Glutamatergic neuron (in vitro differentiated cells): ENCODE measurements at regions not wholly inside any gene's neighbourhood (a gene's known extent, or its start where the extent isn't known, plus 50 kb on each side); places are given as distances from the start of the nearest gene placed in this dataset.

ENCODE experiments used
- DNase-seq: peaks from one replicate; pipeline ENCODE4 v3.0.0; 2022
- H3K27ac Mint-ChIP-seq: one replicate; pipeline ENCODE4 v1.8.0; 2020; ENCODE audit warnings: mild to moderate bottlenecking, mixed read lengths, inconsistent platforms; ENCODE audit not compliant: unreplicated experiment
- H3K27me3 Mint-ChIP-seq: one replicate; pipeline ENCODE4 v1.8.0; 2020; ENCODE audit warnings: mild to moderate bottlenecking, moderate library complexity, mixed read lengths, inconsistent platforms; ENCODE audit not compliant: unreplicated experiment
- H3K36me3 Mint-ChIP-seq: one replicate; pipeline ENCODE4 v1.8.0; 2020; ENCODE audit warnings: mild to moderate bottlenecking, mixed read lengths, inconsistent platforms; ENCODE audit not compliant: unreplicated experiment
- H3K4me1 Mint-ChIP-seq: one replicate; pipeline ENCODE4 v1.8.0; 2020; ENCODE audit warnings: mild to moderate bottlenecking, low read depth, mixed read lengths, inconsistent platforms; ENCODE audit not compliant: unreplicated experiment
- H3K4me3 Mint-ChIP-seq: one replicate; pipeline ENCODE4 v1.8.0; 2020; ENCODE audit warnings: mild to moderate bottlenecking, mixed read lengths, inconsistent platforms; ENCODE audit not compliant: unreplicated experiment
- H3K9me3 Mint-ChIP-seq: one replicate; pipeline ENCODE4 v1.8.0; 2020; ENCODE audit warnings: mild to moderate bottlenecking, moderate library complexity, mixed read lengths, inconsistent platforms; ENCODE audit not compliant: unreplicated experiment
- CTCF ChIP-seq: fragments of 200-600 bp; sonication (generic); IDR thresholded peaks from one replicate; pipeline ENCODE4 v1.5.0; 2021; ENCODE audit not compliant: partially characterized antibody, unreplicated experiment

GRCh38 chr1:98222706-98223105 is 301.9 kb upstream of the DPYD start:
- Mint-ChIP-seq H3K9me3 (no peaks in the 10 kb centered on the region), H3K36me3 (no peaks in the 10 kb centered on the region), H3K27ac (no peak overlapping the region), H3K4me1 (peaks cover 2% of the 10 kb centered on the region), H3K4me3 (no peak overlapping the region), H3K27me3 (peaks cover 2% of the 10 kb centered on the region)
- DNase-seq: no peak
- no peak for TF ChIP-seq CTCF

GRCh38 chr1:98221923-98222322 is 301.1 kb upstream of the DPYD start:
- H3K4me3 Mint-ChIP-seq: no peak overlapping the region
- H3K27ac Mint-ChIP-seq: no peak overlapping the region
- peaks cover 2% of the 10 kb centered on the region for H3K27me3 Mint-ChIP-seq
- peaks cover 2% of the 10 kb centered on the region for H3K4me1 Mint-ChIP-seq
- no peaks in the 10 kb centered on the region for H3K9me3 Mint-ChIP-seq
- H3K36me3 Mint-ChIP-seq: no peaks in the 10 kb centered on the region
- TF ChIP-seq CTCF: no peak
- no peak for DNase-seq

GRCh38 chr1:98217601-98218000 is 296.8 kb upstream of the DPYD start:
- peaks cover 2% of the 10 kb centered on the region for H3K9me3 Mint-ChIP-seq
- no peak for TF ChIP-seq CTCF
- no peaks in the 10 kb centered on the region for H3K27me3 Mint-ChIP-seq
- H3K4me3 Mint-ChIP-seq: no peak overlapping the region
- no peaks in the 10 kb centered on the region for H3K36me3 Mint-ChIP-seq
- H3K27ac Mint-ChIP-seq: no peak overlapping the region
- DNase-seq: no peak
- H3K4me1 Mint-ChIP-seq: peaks cover 2% of the 10 kb centered on the region

GRCh38 chr1:98216304-98216703 is 295.5 kb upstream of the DPYD start:
- no peak for DNase-seq
- no peak overlapping the region for H3K27ac Mint-ChIP-seq
- no peaks in the 10 kb centered on the region for H3K36me3 Mint-ChIP-seq
- peaks cover 4% of the 10 kb centered on the region for H3K9me3 Mint-ChIP-seq
- no peaks in the 10 kb centered on the region for H3K27me3 Mint-ChIP-seq
- H3K4me3 Mint-ChIP-seq: no peak overlapping the region
- no peak for TF ChIP-seq CTCF
- H3K4me1 Mint-ChIP-seq: no peaks in the 10 kb centered on the region

GRCh38 chr1:98211271-98211845 is 290.5 kb upstream of the DPYD start:
- no peak for TF ChIP-seq CTCF
- Mint-ChIP-seq H3K27me3 (no peaks in the 10 kb centered on the region), H3K9me3 (peaks cover 4% of the 10 kb centered on the region), H3K4me1 (no peaks in the 10 kb centered on the region), H3K27ac (no peak overlapping the region), H3K36me3 (no peaks in the 10 kb centered on the region), H3K4me3 (no peak overlapping the region)
- no peak for DNase-seq
